ENCODE measurements at regions not wholly inside any gene's neighbourhood (a gene's known extent, or its start where the extent isn't known, plus 50 kb on each side); places are given as distances from the start of the nearest gene placed in this dataset.

- DNase-seq (ENCODE audit: low read depth in 4 of 4, low spot score in 3 of 4), result no peak
Measured at GRCh38 chr5:40080191-40080590, 599.5 kb upstream of the PTGER4 start.

GRCh38 chr5:40078898-40079575 lies 600.7 kb upstream of the PTGER4 start:
- no peak for DNase-seq (ENCODE audit: low read depth in 4 of 4, low spot score in 3 of 4)

- DNase-seq (ENCODE audit: low read depth in 4 of 4, low spot score in 3 of 4), result no peak
Measured at GRCh38 chr5:40074826-40075225, 604.9 kb upstream of the PTGER4 start.

- no peak for DNase-seq (ENCODE audit: low read depth in 4 of 4, low spot score in 3 of 4)
Measured at GRCh38 chr5:40073927-40074326, 605.8 kb upstream of the PTGER4 start.

GRCh38 chr5:40071870-40072269 lies 607.8 kb upstream of the PTGER4 start:
- DNase-seq (ENCODE audit: low read depth in 4 of 4, low spot score in 3 of 4), result no peak

- DNase-seq (ENCODE audit: low read depth in 4 of 4, low spot score in 3 of 4), result no peak
Measured at GRCh38 chr5:40066616-40067015, 613.1 kb upstream of the PTGER4 start.

- no peak for DNase-seq (ENCODE audit: low read depth in 4 of 4, low spot score in 3 of 4)
Measured at GRCh38 chr5:40052808-40053207, 626.9 kb upstream of the PTGER4 start.

- no peak for DNase-seq (ENCODE audit: low read depth in 4 of 4, low spot score in 3 of 4)
Measured at GRCh38 chr5:40046792-40047191, 622.0 kb upstream of the DAB2 start.

GRCh38 chr5:40045429-40045828 lies 620.6 kb upstream of the DAB2 start:
- no peak for DNase-seq (ENCODE audit: low read depth in 4 of 4, low spot score in 3 of 4)

GRCh38 chr5:40043916-40044315 lies 619.1 kb upstream of the DAB2 start:
- DNase-seq (ENCODE audit: low read depth in 4 of 4, low spot score in 3 of 4), result no peak

GRCh38 chr5:40041452-40041851 lies 616.7 kb upstream of the DAB2 start:
- DNase-seq (ENCODE audit: low read depth in 4 of 4, low spot score in 3 of 4), result no peak

- no peak for DNase-seq (ENCODE audit: low read depth in 4 of 4, low spot score in 3 of 4)
Measured at GRCh38 chr5:40037713-40038112, 612.9 kb upstream of the DAB2 start.

GRCh38 chr5:40034441-40034840 lies 609.7 kb upstream of the DAB2 start:
- no peak for DNase-seq (ENCODE audit: low read depth in 4 of 4, low spot score in 3 of 4)

GRCh38 chr5:40033411-40033810 lies 608.6 kb upstream of the DAB2 start:
- DNase-seq (ENCODE audit: low read depth in 4 of 4, low spot score in 3 of 4), result no peak

- DNase-seq (ENCODE audit: low read depth in 4 of 4, low spot score in 3 of 4), result no peak
Measured at GRCh38 chr5:40033009-40033408, 608.2 kb upstream of the DAB2 start.

GRCh38 chr5:40030661-40031060 lies 605.9 kb upstream of the DAB2 start:
- no peak for DNase-seq (ENCODE audit: low read depth in 4 of 4, low spot score in 3 of 4)

GRCh38 chr5:40029711-40030495 lies 605.1 kb upstream of the DAB2 start:
- DNase-seq (ENCODE audit: low read depth in 4 of 4, low spot score in 3 of 4), result no peak

- DNase-seq (ENCODE audit: low read depth in 4 of 4, low spot score in 3 of 4), result no peak
Measured at GRCh38 chr5:40027400-40027799, 602.6 kb upstream of the DAB2 start.

GRCh38 chr5:40025586-40025985 lies 600.8 kb upstream of the DAB2 start:
- no peak for DNase-seq (ENCODE audit: low read depth in 4 of 4, low spot score in 3 of 4)

- DNase-seq (ENCODE audit: low read depth in 4 of 4, low spot score in 3 of 4), result no peak
Measured at GRCh38 chr5:40022057-40022456, 597.3 kb upstream of the DAB2 start.

- DNase-seq (ENCODE audit: low read depth in 4 of 4, low spot score in 3 of 4), result no peak
Measured at GRCh38 chr5:40021007-40021406, 596.2 kb upstream of the DAB2 start.

- DNase-seq (ENCODE audit: low read depth in 4 of 4, low spot score in 3 of 4), result no peak
Measured at GRCh38 chr5:40017918-40018317, 593.1 kb upstream of the DAB2 start.
